HG03558 (cell line): ENCODE measurements at regions not wholly inside any gene's neighbourhood (a gene's known extent, or its start where the extent isn't known, plus 50 kb on each side); places are given as distances from the start of the nearest gene placed in this dataset.

ENCODE experiments used
- ATAC-seq: cut with Tn5 transposase; IDR thresholded peaks from one replicate; pipeline ENCODE4 v1.9.1; 2021; ENCODE audit warnings: moderate number of reproducible peaks; ENCODE audit not compliant: unreplicated experiment; ENCODE audit errors: extremely low read depth

DNA sequence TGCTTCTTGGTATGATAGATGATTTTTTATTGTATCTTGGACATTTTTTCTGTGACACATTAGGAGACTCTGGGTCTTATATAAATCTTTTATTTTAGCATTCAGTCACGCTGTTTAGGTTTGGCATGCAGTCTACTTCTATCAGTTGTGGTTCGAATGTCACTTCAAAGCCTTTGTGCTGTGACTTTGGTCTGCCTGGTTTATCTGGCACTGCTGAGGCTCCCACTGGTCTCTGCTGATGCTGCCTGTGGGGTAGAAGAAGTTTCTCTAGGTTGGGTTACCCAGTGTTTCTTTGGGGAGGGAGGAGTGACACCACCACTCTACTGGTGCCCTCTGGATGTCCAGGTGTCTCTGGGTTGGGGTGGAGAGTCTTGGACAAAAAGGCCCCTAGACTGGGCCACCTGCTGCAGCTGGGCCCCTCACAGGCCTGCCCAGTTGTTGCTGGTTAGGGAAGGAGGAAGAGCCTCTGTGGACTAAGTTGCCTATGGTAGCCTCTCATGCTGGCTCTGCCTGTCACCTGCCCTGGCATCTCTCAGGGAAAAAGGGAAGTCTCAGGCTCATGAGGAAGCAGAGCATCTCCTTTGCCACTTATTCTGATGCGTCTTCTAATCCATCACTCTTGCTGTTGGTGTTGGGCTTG is 115.4 kb upstream of the HS6ST1 start:
- ATAC-seq: no peak

DNA sequence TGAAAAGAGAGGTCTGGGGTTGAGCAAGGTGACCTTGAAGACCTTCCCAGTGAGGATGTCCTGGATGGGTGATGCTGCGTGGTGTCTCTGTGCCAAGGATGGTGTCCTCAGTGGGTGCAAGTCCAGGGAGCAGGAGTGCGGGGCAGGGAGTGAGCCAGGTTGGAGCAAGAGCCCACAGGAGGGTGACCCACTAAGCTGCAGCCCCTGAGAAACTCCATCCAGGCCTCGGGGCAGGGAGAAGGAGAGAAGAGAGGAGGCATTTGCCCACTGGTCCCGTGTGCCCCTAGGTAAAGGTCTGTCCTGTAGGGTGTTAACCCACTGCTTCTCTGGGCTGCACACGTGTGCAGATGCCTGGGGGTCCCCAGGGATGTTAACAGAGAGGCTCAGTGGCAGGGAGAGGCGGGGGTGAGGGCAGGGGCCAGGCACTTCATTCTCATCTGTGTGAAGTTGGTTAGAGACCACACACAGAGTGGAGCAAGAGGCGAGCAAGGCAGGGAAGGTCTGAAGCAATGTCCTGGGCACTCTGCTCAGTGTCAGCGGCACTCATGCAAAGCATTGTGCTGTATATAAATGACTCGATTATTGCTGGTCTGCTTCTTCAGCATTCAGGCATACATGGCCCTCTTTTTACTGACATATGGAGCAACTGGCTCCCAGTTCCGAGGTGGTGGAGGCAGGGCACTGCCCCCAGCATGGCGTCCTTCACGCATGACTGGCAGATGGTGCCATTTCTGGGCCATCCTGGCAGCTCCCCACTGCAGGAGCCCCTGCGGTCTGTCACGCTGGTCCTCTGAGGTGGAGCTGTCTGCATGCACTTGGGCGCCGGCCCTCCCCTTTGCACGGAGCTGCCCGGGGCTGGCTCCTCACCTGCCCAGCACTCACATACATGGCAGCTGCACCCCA is 117.2 kb upstream of the HS6ST1 start:
- no peak for ATAC-seq

DNA sequence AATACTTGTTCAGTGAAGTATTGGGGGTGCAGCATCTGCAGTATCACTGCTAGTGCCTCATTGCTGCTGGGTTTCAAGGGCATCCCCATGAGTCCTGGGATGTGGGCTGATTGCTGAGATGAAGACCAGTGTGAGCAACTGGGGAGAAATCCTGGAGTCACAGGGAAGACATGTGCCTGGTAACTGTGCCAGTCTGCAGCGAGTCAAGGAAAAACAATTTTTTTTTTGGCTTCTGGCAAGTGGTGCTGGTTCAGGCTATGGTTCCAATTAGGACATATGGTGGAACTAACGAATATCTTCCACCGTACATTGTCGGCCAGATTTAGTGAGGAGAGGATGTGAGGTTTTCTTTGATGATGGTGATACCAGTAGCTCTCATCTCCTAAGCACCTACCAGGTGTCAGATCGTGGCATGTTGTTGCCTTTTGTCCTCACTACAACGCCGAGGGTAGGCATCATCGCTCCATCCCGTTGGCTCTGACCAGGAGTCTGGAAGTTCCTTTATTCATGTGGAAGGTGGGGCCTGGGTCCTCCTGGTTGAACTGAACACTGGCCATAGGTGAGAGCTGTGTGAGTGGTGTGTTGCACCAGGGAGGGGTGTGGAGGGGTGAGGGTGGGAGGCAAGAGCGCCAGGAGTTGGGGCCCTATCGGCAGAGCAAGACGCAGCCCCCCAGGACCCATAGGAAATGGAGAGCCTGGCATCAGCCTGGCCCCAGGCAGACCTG is 118.0 kb upstream of the HS6ST1 start:
- no peak for ATAC-seq

DNA sequence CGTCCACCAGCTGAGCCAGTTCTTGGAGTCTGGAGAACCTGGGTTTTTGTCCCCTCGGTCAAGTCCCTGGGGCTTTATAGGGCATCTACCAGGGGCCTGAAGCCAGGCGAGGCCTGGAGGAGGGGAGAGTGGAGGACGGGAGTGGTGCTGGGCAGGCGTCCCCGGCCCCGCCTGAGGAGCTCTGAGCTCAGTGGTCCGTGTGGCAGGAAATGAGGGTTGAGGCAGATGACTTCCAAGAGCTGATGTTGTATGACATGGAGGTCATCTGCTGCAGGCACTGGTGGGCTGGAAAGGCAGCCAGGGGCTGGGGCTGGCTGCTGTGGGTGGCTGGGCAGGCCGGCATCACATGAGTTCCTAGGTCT is 118.5 kb upstream of the HS6ST1 start:
- no peak for ATAC-seq

DNA sequence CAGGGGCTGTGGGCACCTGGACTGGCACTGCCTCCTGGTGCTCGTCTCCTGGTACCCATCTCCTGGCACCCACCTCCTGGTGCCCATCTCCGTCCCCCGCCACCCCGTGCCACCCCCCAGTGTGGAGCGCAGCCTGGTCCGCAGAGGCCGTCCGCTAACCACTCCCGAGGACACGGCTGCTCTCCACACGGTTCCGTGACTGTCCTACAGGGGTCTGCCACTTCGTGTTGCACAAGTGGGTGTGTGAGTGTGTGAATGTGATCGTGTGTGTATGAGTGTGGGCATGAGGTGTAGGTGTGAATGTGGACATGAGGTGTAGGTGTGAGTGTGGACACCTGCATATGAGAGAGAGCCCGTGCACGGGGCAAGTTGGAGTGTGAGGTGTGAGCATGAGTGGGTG is 119.4 kb upstream of the HS6ST1 start:
- no peak for ATAC-seq

DNA sequence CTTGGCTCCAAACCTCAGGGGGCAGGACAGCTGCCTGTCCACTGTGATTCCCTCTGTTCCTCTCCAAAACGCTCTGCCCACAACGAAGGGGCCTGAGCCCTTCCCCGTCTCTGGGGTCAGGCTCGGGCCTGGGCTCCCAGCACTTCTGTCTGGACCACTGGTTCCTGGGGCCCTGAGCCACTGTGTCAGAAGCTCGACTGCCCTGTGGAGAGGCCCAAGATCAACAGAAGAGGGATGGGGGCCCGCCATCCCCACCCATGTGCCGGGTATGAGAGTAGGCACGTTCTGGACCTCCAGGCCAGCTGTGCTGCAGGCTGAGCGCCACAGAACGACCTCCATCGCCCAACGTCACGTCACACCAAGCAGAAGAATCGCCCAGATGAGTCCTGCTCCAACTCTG is 119.9 kb upstream of the HS6ST1 start:
- ATAC-seq: no peak

DNA sequence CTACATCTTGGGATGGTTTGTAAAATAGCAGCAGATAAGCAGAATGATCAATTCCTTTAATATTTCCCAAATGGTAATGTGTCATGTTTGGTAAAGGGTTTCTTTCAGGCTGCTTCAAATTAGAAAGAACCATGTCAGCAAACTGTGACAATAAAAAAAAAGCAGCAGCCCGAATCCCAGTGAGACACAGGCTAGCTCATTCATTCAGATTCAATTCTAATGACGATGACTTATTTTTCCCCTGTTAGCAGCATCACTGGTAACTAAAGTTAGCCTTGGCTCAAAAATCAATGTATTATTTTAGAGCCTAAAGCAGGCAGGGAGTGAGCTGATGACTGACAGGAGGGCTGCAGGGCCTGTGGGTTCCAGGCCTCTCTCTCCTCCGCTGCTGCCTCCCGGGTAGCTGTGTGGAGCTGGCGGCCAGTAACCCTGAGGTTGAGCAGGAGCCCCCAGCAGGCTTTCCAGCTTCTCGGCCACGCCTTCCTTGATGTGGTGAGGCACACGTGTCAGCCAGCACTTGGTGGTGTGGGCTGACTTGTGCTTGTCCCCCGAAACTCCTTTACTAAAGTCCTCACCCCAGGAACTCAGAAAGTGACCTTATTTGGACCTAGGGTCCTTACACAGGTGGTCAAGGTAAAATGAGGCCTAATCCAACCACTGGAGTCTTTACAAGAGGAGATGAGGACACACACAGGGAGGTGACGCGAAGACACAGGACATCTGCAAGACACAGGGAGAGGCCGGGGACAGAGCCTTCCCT is 120.5 kb upstream of the HS6ST1 start:
- ATAC-seq: no peak

DNA sequence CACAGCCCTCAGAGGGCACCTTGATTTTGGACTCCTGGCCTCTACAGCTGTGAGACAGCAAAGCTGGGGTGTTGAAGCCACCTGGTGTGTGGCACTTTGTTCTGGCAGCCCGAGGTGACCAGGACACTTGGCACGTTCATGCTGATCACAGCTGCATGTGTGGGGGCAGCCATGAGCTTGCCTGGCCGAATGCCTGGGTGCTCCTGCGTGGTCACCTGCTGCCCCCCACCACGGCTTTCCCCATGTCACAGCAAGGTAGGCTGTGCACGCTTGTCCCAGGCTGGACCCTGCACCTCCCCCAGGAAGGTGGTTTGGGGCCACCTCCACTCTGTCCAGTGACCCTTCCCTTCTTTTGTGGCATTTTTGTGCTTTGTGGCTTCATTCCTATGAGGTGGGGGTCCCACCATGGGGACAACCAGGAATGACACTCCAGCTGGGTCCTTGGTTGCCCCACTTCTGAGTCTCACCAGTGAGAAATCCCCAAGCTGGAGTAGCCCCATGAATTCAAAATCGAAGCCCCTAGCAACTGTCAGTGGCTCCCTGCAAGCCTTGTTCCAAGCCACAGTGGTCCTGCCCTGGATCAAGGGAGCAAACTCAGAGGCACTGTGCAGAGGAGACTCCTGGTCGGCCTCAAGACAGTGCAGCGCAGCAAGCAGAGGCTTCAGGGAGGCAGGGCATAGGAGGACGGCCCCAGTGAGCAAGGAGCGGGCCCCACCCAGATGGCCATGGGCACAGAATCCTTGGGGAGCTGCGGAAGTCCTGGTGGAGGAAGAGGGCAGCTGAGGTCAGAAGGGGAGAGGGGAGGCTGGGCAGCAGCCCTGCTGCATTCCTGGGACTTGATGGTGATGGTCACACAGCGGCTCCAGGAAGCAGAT is 121.4 kb upstream of the HS6ST1 start:
- no peak for ATAC-seq

DNA sequence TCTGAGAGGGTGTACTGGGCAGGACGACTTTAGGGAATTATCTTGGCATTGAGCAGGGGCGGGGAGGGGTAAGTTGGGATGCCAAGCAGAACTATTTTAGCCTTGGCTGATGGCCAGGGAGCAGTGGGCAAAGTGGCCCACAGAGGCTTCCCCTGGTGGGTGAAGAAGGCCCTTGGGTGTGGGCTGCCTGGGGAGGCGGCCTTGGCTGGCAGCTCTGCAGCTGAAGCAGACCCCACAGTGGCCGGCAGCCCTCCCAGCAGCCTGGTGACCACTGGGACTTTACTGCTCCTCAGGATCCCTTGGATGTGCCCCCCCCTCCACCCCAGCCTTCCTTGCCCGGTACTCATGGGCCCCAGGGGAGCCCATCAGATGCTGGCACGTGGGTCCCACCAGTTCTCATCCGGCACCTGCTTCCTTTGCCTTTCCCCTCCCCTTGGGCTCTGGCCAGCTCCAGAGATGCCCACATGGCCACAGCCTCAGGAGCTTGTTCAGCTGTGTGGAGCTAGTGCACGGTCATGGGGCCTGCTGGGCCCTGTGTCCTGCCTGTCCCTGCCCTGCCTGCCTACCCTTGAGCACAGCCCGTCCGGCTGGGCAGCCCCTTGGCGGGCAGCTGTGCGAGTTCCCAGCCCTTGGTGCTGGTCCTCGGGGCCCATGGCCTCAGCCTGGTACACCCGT is 122.1 kb upstream of the HS6ST1 start:
- no peak for ATAC-seq

DNA sequence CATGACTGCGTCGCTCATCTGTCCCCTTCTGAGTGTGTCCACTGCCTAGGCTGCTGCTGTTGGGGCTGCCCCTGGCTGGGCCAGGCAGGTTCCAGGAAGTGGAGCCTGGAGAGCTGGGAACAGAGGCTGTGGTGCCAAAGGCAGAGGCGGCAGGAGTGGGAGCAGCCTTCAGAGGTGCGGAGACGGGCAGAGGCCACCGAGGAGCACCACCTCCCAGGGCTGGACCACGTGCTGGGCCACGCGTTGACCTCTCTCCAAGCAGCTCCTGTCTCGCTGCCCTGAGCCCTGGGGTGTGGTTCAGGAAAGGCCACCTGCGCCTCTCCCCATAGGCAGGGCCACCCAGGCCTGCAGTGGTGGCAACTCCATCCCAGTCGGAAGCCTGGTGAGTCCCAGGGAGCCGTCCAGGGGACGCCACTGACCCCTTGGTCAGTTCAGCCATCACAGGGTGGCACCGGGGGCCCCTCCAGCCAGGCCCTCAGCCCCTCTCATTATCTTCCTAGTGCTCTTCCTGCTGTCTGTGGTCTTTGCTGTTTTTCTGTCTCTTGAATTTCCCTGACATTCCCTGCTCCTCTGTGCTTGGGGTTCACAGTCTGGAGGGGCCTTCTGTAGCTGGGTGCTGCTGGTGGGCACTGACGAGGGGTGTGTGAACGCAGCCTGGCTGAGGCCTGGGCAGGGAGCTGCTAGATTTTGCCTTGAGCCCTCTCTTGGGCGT is 122.8 kb upstream of the HS6ST1 start:
- no peak for ATAC-seq

DNA sequence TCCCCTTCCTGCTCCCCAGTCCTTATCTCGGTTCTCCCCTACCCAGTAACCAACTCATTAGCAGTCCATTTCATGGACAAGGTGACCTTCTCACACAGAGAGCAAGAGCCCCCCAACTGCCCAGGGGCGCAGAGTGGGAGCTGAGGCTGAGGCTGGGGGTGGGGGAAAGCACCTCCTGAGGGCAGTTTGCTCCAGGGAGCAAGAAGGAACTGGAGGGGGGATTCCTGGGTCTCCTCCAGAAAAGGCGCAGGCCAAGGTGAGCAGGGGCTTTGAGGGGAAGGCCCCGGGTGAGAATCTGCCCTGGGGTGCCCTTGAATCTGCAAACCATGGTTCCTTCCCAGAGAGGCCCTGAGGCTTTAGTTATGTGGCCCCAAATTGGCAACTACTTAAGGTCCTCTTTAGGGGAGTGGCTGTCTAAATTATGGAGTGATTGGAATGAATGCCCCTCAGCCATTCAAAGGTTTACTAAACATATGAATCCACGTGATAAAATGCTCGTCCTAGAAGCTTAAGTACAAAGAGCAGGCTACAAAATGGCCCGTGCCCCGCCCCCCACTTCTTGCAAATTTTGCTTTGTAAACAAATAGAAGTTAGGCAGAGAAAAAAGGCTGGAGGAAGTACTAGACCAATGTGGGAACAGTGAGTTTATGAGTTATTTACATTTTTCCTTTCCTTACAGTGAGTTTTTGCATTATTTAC is 123.5 kb upstream of the HS6ST1 start:
- no peak for ATAC-seq

DNA sequence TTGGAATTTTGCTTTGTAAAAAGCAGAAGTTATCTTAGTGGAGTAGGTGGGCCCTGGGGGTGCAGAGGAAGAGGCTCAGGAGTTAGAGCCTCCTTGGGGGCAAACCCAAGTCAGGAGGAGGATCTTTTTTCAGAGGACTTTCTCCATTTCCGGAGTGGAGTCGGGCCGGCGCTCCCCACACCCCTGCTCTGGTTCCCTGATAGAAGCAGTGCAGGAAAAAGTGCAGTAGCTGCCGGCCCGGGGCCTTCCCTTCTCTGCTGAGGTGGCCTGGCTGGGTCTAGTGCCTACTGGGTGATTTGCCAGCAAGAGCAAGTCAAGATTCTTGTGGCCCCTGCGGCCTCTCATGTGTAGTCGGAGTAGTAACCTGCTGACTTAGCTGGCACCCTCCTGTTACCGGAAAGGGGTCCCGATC is 124.2 kb upstream of the HS6ST1 start:
- ATAC-seq: no peak

DNA sequence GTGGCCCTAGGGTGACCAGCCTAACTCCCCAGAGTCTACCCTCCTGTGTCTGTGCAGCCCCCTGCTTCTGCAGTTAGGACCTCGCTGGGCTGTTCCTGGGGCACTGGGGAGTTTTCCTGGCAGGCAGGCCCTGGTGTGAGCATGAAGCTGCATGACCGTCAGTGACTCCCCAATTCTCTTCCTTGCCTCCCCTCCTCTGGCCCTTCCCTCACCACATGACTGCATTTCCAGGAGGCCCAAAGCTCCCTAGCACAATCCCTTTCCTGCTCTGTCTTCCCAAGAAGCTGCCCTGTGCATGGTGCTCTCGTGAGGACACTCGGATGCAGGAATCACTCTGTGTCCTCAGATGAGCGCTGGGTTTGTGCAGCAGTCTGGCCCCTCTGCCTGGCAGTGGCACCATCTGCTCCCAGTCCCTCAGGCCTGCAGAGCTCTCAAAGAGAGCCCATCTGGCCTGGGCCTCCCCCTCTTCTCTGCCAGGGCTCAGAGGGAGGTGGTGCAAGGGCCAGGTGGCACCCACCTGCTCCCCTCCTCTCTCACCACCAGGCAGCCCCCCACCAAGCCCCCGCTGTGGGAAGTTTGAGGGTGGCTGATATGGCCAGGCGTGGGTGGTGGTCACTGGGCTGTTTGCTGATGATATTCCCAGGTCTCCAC is 125.6 kb upstream of the HS6ST1 start:
- ATAC-seq: no peak

DNA sequence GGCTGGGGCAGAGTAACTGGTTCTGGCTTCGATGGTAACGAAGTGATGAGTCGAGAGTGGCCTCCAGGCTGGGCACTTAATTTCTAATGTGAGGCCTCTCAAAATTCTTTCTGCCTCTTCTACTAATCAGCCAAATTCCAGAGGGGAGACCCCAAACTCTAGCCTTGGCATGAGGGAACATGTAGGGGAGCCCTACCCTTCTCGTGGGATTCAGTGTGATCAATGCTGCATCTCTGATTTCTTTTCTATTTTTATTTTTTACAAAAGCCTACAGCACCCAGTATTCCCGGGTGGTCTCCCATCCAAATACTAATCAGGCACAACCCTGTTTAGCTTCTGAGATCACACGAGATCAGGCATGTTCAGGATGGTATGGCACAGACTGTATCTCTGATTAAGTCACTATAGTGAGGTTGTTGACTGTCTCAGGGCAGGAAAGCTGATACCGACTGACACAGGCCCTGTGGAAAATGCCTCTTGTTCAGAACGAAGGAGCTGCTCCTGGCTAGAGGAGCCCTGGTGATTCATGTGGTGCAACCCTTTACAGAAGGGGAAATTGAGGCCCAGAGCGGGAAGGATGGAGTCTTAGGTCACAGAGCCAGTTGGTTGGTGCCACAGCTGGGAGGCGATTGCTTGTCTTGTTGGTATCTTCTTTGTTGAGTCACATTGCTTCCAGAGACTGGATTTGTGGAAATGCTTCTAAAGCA is 126.3 kb upstream of the HS6ST1 start:
- no peak for ATAC-seq

DNA sequence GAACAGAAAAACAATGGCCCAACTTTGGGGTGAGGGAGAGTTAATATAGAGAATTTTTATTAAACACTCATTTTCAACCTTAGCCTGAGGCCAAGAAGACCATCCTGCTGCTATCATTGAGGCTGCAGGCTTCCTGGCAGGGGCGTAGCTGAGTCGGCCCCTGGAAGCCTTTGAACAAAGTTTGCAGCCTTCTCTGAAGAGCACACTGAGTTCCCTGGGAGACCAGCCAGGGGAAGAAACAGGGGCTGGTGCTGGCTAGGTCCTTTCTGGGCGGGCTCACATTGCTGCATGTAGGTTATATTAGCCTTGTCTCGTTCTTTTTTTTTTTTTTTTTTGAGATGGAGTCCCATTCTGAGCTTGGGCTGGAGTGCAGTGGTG is 126.8 kb upstream of the HS6ST1 start:
- ATAC-seq: no peak

DNA sequence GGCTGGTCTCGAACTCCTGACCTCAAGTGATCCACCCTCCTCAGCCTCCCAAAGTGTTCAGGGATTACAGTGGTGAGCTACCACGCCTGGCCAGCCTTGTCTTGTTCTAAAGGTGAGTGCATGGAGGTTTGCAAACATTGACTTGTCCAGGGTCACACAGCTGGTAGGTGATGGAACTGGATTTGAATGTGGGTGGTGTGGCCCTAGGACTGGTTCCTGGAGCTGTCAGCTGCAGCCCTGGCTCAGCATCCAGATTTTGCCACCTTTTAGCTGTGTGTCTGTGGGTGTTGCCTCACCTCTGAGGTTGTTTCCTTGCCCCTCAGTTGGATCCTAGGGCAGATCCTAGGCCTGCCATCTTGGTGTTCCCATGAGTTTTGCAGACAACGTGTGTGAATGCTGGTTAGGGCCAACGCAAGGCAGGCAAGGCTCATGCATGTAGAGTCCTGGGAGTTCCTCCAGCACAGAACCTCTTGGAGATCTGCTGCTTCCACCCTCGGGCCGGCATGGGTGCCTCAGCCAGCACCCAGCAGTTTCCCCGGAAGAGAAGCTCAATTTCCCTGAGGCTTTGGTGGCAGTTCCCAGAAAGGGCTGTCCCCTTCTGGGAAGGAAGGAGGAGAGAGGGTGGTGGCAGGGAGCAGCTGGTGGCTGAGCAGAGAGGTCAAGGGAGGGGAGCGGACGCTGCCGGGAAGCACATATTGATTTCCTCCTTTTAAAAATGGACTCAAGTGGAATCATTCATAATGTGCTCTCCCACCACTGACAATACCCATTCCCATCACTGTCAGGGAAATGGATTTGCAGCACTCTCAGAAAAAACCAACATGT is 127.6 kb upstream of the HS6ST1 start:
- no peak for ATAC-seq
